ENCODE measurements at regions not wholly inside any gene's neighbourhood (a gene's known extent, or its start where the extent isn't known, plus 50 kb on each side); places are given as distances from the start of the nearest gene placed in this dataset.
"Not testable (repeated sequence)": the region's sequence is repeated elsewhere in the genome, so short reads cannot be mapped to it uniquely, and the experiment has no call there.

- H3K27me3 Mint-ChIP-seq: peaks cover 18% of the 10 kb centered on the region
- no peak overlapping the region for H3K27ac Mint-ChIP-seq
- DNase-seq (ENCODE audit: extremely low spot score, unreplicated experiment): no peak
- no peaks in the 10 kb centered on the region for H3K36me3 Mint-ChIP-seq
- TF ChIP-seq CTCF (conservative IDR thresholded peaks at IDR 0.05): no peak
- no peak overlapping the region for H3K4me3 Mint-ChIP-seq
- no peaks in the 10 kb centered on the region for H3K9me3 Mint-ChIP-seq
- peaks cover 13% of the 10 kb centered on the region for H3K4me1 Mint-ChIP-seq (ENCODE audit: unreplicated experiment)
These were observed 68.0 kb upstream of the ADPGK start for GRCh38 chr15:72851586-72851985.

- Mint-ChIP-seq H3K27me3 (peaks cover 18% of the 10 kb centered on the region), H3K4me3 (no peak overlapping the region), H3K27ac (no peak overlapping the region), H3K4me1 (ENCODE audit: unreplicated experiment) (peaks cover 13% of the 10 kb centered on the region), H3K9me3 (no peaks in the 10 kb centered on the region), H3K36me3 (no peaks in the 10 kb centered on the region)
- no peak for TF ChIP-seq CTCF (conservative IDR thresholded peaks at IDR 0.05)
- no peak for DNase-seq (ENCODE audit: extremely low spot score, unreplicated experiment)
These were observed 67.3 kb upstream of the ADPGK start for GRCh38 chr15:72850833-72851232.

- no peak overlapping the region for H3K27ac Mint-ChIP-seq
- H3K36me3 Mint-ChIP-seq: no peaks in the 10 kb centered on the region
- no peak for TF ChIP-seq CTCF (conservative IDR thresholded peaks at IDR 0.05)
- peaks cover 5% of the 10 kb centered on the region for H3K9me3 Mint-ChIP-seq
- H3K27me3 Mint-ChIP-seq: peaks cover 9% of the 10 kb centered on the region
- no peak overlapping the region for H3K4me3 Mint-ChIP-seq
- peaks cover 13% of the 10 kb centered on the region for H3K4me1 Mint-ChIP-seq (ENCODE audit: unreplicated experiment)
- DNase-seq (ENCODE audit: extremely low spot score, unreplicated experiment): no peak
These were observed 64.2 kb upstream of the ADPGK start for GRCh38 chr15:72847806-72848205.

- no peak for TF ChIP-seq CTCF (conservative IDR thresholded peaks at IDR 0.05)
- Mint-ChIP-seq H3K27ac (no peak overlapping the region), H3K4me1 (ENCODE audit: unreplicated experiment) (peaks cover 13% of the 10 kb centered on the region), H3K36me3 (no peaks in the 10 kb centered on the region), H3K4me3 (no peak overlapping the region), H3K9me3 (peaks cover 5% of the 10 kb centered on the region), H3K27me3 (peaks cover 9% of the 10 kb centered on the region)
- DNase-seq (ENCODE audit: extremely low spot score, unreplicated experiment): no peak
These were observed 63.5 kb upstream of the ADPGK start for GRCh38 chr15:72847033-72847432.

GRCh38 chr15:72845981-72846383 lies 62.4 kb upstream of the ADPGK start:
- no peaks in the 10 kb centered on the region for H3K36me3 Mint-ChIP-seq
- DNase-seq (ENCODE audit: extremely low spot score, unreplicated experiment): no peak
- no peak overlapping the region for H3K4me3 Mint-ChIP-seq
- peaks cover 13% of the 10 kb centered on the region for H3K4me1 Mint-ChIP-seq (ENCODE audit: unreplicated experiment)
- H3K27me3 Mint-ChIP-seq: peaks cover 9% of the 10 kb centered on the region
- peaks cover 5% of the 10 kb centered on the region for H3K9me3 Mint-ChIP-seq
- TF ChIP-seq CTCF (conservative IDR thresholded peaks at IDR 0.05): no peak
- no peak overlapping the region for H3K27ac Mint-ChIP-seq

- peaks cover 5% of the 10 kb centered on the region for H3K9me3 Mint-ChIP-seq
- no peak for TF ChIP-seq CTCF (conservative IDR thresholded peaks at IDR 0.05)
- DNase-seq (ENCODE audit: extremely low spot score, unreplicated experiment): no peak
- peaks cover 7% of the 10 kb centered on the region for H3K4me1 Mint-ChIP-seq (ENCODE audit: unreplicated experiment)
- no peaks in the 10 kb centered on the region for H3K36me3 Mint-ChIP-seq
- H3K27ac Mint-ChIP-seq: no peak overlapping the region
- peaks cover 11% of the 10 kb centered on the region for H3K27me3 Mint-ChIP-seq
- no peak overlapping the region for H3K4me3 Mint-ChIP-seq
These were observed 60.5 kb upstream of the ADPGK start for GRCh38 chr15:72844067-72844466.

GRCh38 chr15:72843340-72843739 lies 59.8 kb upstream of the ADPGK start:
- H3K36me3 Mint-ChIP-seq: not testable (repeated sequence)
- H3K4me1 Mint-ChIP-seq (ENCODE audit: unreplicated experiment): peaks cover 13% of the 10 kb centered on the region

More at GRCh38 chr15:72843340-72843739, 59.8 kb upstream of the ADPGK start:
- not testable (repeated sequence) for H3K9me3 Mint-ChIP-seq; H3K27me3 Mint-ChIP-seq; DNase-seq (ENCODE audit: extremely low spot score, unreplicated experiment); H3K4me3 Mint-ChIP-seq; H3K27ac Mint-ChIP-seq
